Left colon (tissue), 2 donors: ENCODE measurements at regions not wholly inside any gene's neighbourhood (a gene's known extent, or its start where the extent isn't known, plus 50 kb on each side); places are given as distances from the start of the nearest gene placed in this dataset.
A peak's percentile ranks its signal among the peaks of the same experiment; 100 is the strongest.

Experiments
- ATAC-seq: fragments of 200-7000 bp; cut with Tn5 transposase; one replicate; pipeline ENCODE4 v1.9.1; 2020; ENCODE audit warnings: mild to moderate bottlenecking, moderate library complexity
- DNase-seq, 2 donors: peaks; one replicate each; pipeline ENCODE4 v3.0.0-alpha.2; 2020
- intact Hi-C, 2 donors: fragments of 100-400 bp; cut with DNase I in 1 of 2; cut with micrococcal nuclease in 1 of 2; formaldehyde crosslinking; loops; one replicate each; pipeline versions ENCODE4 v1.11.2 to v1.14.0; 2022; cut with DNase I, micrococcal nuclease
- donor health status: DM: no; HTN: no; CAD: no.
- donor health status: DM: yes; HTN: yes; CAD: no.

- DNase-seq (peak; percentile 27 to 53), ATAC-seq (peak; percentile 85)
- intact Hi-C loops: no loop called here
Measured at GRCh38 chr7:31192986-31193385, 140.9 kb downstream of the ADCYAP1R1 start.

DNA sequence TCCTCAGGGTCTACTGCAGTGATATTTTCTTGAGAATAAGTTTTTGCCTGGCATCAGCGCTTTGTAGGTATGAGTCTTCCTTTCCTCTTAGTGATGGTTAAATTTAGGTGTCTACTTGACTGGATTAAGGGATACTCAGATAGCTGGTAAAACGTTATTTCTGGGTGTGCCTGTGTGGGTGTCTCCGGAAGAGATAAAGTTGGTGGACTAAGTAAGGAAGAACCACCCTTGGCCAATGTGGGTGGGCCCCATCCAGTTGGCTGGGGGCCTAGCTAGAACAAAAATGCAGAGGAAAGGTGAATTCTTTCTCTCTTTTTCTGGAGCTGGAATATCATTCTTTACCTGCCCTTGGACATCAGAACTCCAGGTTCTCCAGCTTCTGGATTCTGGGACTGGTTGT lies 138.8 kb downstream of the ADCYAP1R1 start:
- no peak for DNase-seq
- intact Hi-C loops: no loop called here
- no peak for ATAC-seq

- no peak for ATAC-seq
- no peak for DNase-seq
- intact Hi-C loops: no loop called here
Measured at GRCh38 chr7:31186202-31186601, 134.1 kb downstream of the ADCYAP1R1 start.

- no peak for ATAC-seq
Measured at GRCh38 chr7:31175672-31176071, 123.6 kb downstream of the ADCYAP1R1 start.

GRCh38 chr7:31171984-31172383 lies 119.9 kb downstream of the ADCYAP1R1 start:
- intact Hi-C loops: no loop called here
- no peak for ATAC-seq

More at GRCh38 chr7:31175672-31176071, 123.6 kb downstream of the ADCYAP1R1 start:
- intact Hi-C loops: no loop called here
- DNase-seq: no peak

GRCh38 chr7:31171216-31171785 lies 119.2 kb downstream of the ADCYAP1R1 start:
- DNase-seq (no peak), ATAC-seq (no peak)

More at GRCh38 chr7:31171984-31172383, 119.9 kb downstream of the ADCYAP1R1 start:
- DNase-seq: no peak

More at GRCh38 chr7:31171216-31171785, 119.2 kb downstream of the ADCYAP1R1 start:
- intact Hi-C loops: no loop called here
